Keratinocyte (primary cell): ENCODE measurements at regions not wholly inside any gene's neighbourhood (a gene's known extent, or its start where the extent isn't known, plus 50 kb on each side); places are given as distances from the start of the nearest gene placed in this dataset.

Experiments used
- DNase-seq: peaks from one replicate; pipeline ENCODE4 v3.0.0-alpha.2; 2011; ENCODE audit warnings: low read depth, missing footprints, low spot score
- FAIRE-seq: peaks from 2 replicates; lab custom pipeline; 2011; peaks lifted over from hg19 to GRCh38; lab: Jason Lieb, UNC
- H2AFZ ChIP-seq: 2 replicates; pipeline ENCODE4 v1.6.0; 2012; ENCODE audit warnings: low read length, control low read depth, inconsistent platforms; ENCODE audit not compliant: control insufficient read depth
- H3K27ac ChIP-seq: 2 replicates; pipeline ENCODE4 v1.5.1; 2011; ENCODE audit warnings: low read length; ENCODE audit not compliant: control insufficient read depth, insufficient read depth
- H3K27me3 ChIP-seq: 3 replicates; pipeline ENCODE4 v1.6.0; 2011; ENCODE audit warnings: low read length; ENCODE audit not compliant: control insufficient read depth, insufficient read depth; ENCODE audit errors: extremely low read depth
- H3K36me3 ChIP-seq, 2 experiments: 2 replicates in 1 of 2; 3 replicates in 1 of 2; pipeline ENCODE4 v1.5.1; 2011; ENCODE audit warnings: low read length in 2 of 2, mild to moderate bottlenecking in 1 of 2; ENCODE audit not compliant: control insufficient read depth in 2 of 2, insufficient read depth in 2 of 2; ENCODE audit errors: extremely low read depth in 1 of 2
- H3K4me1 ChIP-seq: 3 replicates; pipeline ENCODE4 v1.5.1; 2011; ENCODE audit warnings: low read length; ENCODE audit not compliant: control insufficient read depth, insufficient read depth; ENCODE audit errors: extremely low read depth
- H3K4me2 ChIP-seq: 3 replicates; pipeline ENCODE4 v1.6.0; 2011; ENCODE audit warnings: low read depth, low read length; ENCODE audit not compliant: control insufficient read depth, insufficient read depth; ENCODE audit errors: extremely low read depth
- H3K4me3 ChIP-seq, 3 experiments: fragments of 200-600 bp in 1 of 3; sonication (generic) in 1 of 3; 2 replicates in 2 of 3; 3 replicates in 1 of 3; pipeline ENCODE4 v1.5.1; 2011 to 2016; ENCODE audit warnings: low read length in 3 of 3, mild to moderate bottlenecking in 3 of 3, control low read depth in 2 of 3, inconsistent platforms in 1 of 3, low read depth in 1 of 3, mixed read lengths in 1 of 3, mixed run types in 1 of 3, moderate library complexity in 1 of 3; ENCODE audit not compliant: control insufficient read depth in 2 of 3, insufficient read depth in 2 of 3; ENCODE audit errors: extremely low read depth in 1 of 3
- H3K79me2 ChIP-seq: 2 replicates; pipeline ENCODE4 v1.6.0; 2012; ENCODE audit warnings: low read length; ENCODE audit not compliant: control insufficient read depth, insufficient read depth
- H3K9ac ChIP-seq: 3 replicates; pipeline ENCODE4 v1.6.0; 2011; ENCODE audit warnings: low read length; ENCODE audit not compliant: control insufficient read depth, insufficient read depth; ENCODE audit errors: extremely low read depth
- H3K9me1 ChIP-seq: 3 replicates; pipeline ENCODE4 v1.6.0; 2011; ENCODE audit warnings: low read length; ENCODE audit not compliant: control insufficient read depth, insufficient read depth; ENCODE audit errors: extremely low read depth
- H3K9me3 ChIP-seq: 2 replicates; pipeline ENCODE4 v1.5.1; 2012; ENCODE audit warnings: low read depth, low read length; ENCODE audit not compliant: control insufficient read depth
- H4K20me1 ChIP-seq: 3 replicates; pipeline ENCODE4 v1.6.0; 2011; ENCODE audit warnings: low read length; ENCODE audit not compliant: control insufficient read depth, insufficient read depth; ENCODE audit errors: extremely low read depth
- EZH2 ChIP-seq: IDR thresholded peaks from one replicate; pipeline ENCODE4 v1.6.1; 2012; ENCODE audit warnings: inconsistent platforms, mild to moderate bottlenecking, low read length, moderate library complexity
- dilution Hi-C: fragments of 300-500 bp; cut with MboI; formaldehyde crosslinking; loops from one replicate; pipeline ENCODE4 v1.7.0; 2020; ENCODE audit warnings: low sequenced_read_pairs; ENCODE audit not compliant: extremely low pct_ligation_motif_present
- TF ChIP-seq, protein P1 (sequence below), 3 experiments: IDR thresholded peaks in 1 of 3; conservative IDR thresholded peaks in 1 of 3; optimal IDR thresholded peaks in 1 of 3; 2 replicates in 2 of 3; 3 replicates in 1 of 3; pipeline versions ENCODE3 to v1.5.1; 2011; ENCODE audit warnings: low read length in 3 of 3, mild to moderate bottlenecking in 3 of 3, moderate library complexity in 2 of 3, control low read depth in 1 of 3, inconsistent platforms in 1 of 3; ENCODE audit not compliant: insufficient read depth in 2 of 3; ENCODE audit errors: extremely low read depth in 1 of 3

DNA sequence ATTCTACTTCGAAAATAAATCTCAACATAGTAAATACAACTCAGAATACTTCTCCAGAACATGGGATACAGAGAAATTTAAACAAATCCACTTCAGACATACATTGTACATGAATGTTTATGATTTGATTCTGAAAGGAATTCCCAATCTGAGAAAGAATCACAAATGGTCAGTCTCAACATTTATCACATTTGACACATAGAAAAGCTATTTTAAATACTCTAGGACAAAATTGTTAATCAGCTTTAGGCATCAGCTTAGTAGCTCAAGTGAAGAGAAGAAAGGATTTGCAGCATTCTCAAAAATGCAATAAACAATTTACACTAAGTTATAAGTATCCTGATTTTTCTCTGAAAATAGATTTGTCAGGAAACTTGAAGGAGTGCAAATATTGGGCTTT lies 184.8 kb downstream of the PTPRC start:
- dilution Hi-C loops = no loop called here
- Histone ChIP-seq H4K20me1 (no peaks in the 10 kb centered on the region), H3K27me3 (no peaks in the 10 kb centered on the region), H3K4me1 (no peaks in the 10 kb centered on the region), H3K9ac (no peak overlapping the region), H3K9me3 (no peaks in the 10 kb centered on the region), H3K27ac (no peak overlapping the region), H3K79me2 (no peaks in the 10 kb centered on the region), H3K4me2 (no peak overlapping the region), H3K9me1 (no peaks in the 10 kb centered on the region), H2AFZ (no peak overlapping the region), H3K36me3 (no peaks in the 10 kb centered on the region), H3K4me3 (no peak overlapping the region)
- TF ChIP-seq EZH2 = no peak
- TF ChIP-seq, protein P1, sequence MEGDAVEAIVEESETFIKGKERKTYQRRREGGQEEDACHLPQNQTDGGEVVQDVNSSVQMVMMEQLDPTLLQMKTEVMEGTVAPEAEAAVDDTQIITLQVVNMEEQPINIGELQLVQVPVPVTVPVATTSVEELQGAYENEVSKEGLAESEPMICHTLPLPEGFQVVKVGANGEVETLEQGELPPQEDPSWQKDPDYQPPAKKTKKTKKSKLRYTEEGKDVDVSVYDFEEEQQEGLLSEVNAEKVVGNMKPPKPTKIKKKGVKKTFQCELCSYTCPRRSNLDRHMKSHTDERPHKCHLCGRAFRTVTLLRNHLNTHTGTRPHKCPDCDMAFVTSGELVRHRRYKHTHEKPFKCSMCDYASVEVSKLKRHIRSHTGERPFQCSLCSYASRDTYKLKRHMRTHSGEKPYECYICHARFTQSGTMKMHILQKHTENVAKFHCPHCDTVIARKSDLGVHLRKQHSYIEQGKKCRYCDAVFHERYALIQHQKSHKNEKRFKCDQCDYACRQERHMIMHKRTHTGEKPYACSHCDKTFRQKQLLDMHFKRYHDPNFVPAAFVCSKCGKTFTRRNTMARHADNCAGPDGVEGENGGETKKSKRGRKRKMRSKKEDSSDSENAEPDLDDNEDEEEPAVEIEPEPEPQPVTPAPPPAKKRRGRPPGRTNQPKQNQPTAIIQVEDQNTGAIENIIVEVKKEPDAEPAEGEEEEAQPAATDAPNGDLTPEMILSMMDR (optimal IDR thresholded peaks at IDR 0.05 in 1 of 3, IDR thresholded peaks at IDR 0.05 in 1 of 3, conservative IDR thresholded peaks at IDR 0.05 in 1 of 3; ENCODE audit: extremely low read depth in 1 of 3, insufficient read depth in 2 of 3, low read length in 3 of 3) = no peak
- DNase-seq (no peak), FAIRE-seq (no peak)

DNA sequence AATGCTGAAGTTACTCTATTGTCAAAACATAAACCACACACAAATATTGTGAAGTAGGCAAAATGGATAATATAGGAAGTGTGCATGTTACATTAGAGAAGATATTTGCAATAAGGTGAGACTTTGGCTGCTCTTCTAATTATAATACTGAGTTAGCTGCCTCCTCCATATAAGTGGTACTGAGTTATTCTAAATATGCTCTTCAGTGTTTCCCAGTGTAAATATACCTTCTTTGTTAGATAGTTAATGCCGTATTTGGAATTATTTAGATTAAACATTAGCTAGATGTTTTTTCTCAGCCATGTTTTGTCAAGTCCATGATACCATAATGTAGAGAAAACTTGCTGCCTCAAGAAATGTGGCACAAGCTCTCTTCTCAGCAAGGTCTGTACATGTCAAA lies 186.4 kb downstream of the PTPRC start:
- DNase-seq = no peak
- Histone ChIP-seq H3K4me3 (no peak overlapping the region), H3K9me1 (no peaks in the 10 kb centered on the region), H3K27ac (no peak overlapping the region), H3K9ac (no peak overlapping the region), H3K79me2 (no peaks in the 10 kb centered on the region), H3K4me1 (peaks cover 8% of the 10 kb centered on the region), H3K27me3 (no peaks in the 10 kb centered on the region), H4K20me1 (no peaks in the 10 kb centered on the region), H2AFZ (no peak overlapping the region), H3K9me3 (no peaks in the 10 kb centered on the region), H3K4me2 (no peak overlapping the region), H3K36me3 (no peaks in the 10 kb centered on the region)
- dilution Hi-C loops = no loop called here
- FAIRE-seq = no peak
- TF ChIP-seq, protein P1 (optimal IDR thresholded peaks at IDR 0.05 in 1 of 3, IDR thresholded peaks at IDR 0.05 in 1 of 3, conservative IDR thresholded peaks at IDR 0.05 in 1 of 3; ENCODE audit: extremely low read depth in 1 of 3, insufficient read depth in 2 of 3, low read length in 3 of 3) = no peak
- TF ChIP-seq EZH2 = no peak
